ENCODE measurements at regions not wholly inside any gene's neighbourhood (a gene's known extent, or its start where the extent isn't known, plus 50 kb on each side); places are given as distances from the start of the nearest gene placed in this dataset.

DNA sequence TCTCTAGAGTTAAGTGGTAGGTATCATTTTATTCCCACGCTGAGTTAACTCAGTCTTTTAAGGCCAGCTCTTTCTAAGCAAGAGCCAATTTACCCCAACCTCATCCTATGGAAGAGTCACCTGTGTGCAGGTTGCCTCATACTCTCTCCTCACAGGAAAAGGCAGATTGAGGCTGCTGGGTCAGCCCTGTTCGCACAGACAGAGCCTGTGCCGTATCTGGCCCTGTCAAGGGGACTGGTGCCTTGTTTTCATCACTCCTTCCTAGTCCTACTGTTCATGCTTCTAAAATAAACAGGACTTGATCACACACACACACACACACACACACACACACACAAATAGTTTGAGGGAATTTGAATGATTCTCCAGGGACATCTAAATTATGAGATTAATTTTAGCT is 285.0 kb downstream of the SLC6A15 start:
- WGBS, result 65% methylated on average over 3 of the region's 3 CpGs
- DNase-seq (ENCODE audit: low spot score), result no peak
- TF ChIP-seq RAD21 (IDR thresholded peaks at IDR 0.05), result no peak
- no peaks in the 10 kb centered on the region for H3K27me3 ChIP-seq (ENCODE audit: control insufficient read depth in 4 of 4, insufficient read depth in 4 of 4, low read length in 3 of 4)
- H3K4me3 ChIP-seq (ENCODE audit: low read depth in 1 of 3, low read length in 3 of 3), result no peak overlapping the region
- H3K36me3 ChIP-seq (ENCODE audit: control insufficient read depth in 4 of 4, insufficient read depth in 3 of 4, low read depth in 1 of 4, low read length in 3 of 4), result no peaks in the 10 kb centered on the region
- H3K9me3 ChIP-seq (ENCODE audit: control insufficient read depth in 4 of 4, low read length in 3 of 4), result no peaks in the 10 kb centered on the region
- H3K4me1 ChIP-seq (ENCODE audit: control insufficient read depth in 4 of 4, insufficient read depth in 4 of 4, low read length in 3 of 4), result no peaks in the 10 kb centered on the region
- H3K9ac ChIP-seq (ENCODE audit: low read depth in 1 of 2, low read length in 2 of 2), result no peak overlapping the region
- H3K27ac ChIP-seq (ENCODE audit: low read depth in 1 of 2, low read length in 2 of 2), result no peak overlapping the region

DNA sequence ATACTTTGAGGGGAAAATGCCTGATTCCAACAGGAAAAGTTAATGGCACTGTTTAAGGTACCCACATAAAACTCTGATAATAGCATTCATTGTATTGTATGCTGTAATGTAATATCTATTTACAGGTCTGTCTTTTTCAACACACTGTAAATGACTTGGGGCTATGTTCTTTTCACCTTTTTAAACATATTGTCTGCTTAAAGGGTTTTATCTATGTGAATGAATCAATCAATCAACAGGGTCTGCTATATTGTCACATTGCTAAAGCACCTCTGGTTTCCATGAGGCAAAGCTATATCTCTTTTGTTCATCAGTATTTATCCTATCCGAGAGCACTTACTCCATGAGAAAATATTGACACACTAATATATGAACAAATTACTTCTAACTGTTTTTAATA is 288.0 kb downstream of the SLC6A15 start:
- Histone ChIP-seq H3K27ac (ENCODE audit: low read depth in 1 of 2, low read length in 2 of 2) (no peak overlapping the region), H3K9me3 (ENCODE audit: control insufficient read depth in 4 of 4, low read length in 3 of 4) (no peaks in the 10 kb centered on the region), H3K4me3 (ENCODE audit: low read depth in 1 of 3, low read length in 3 of 3) (no peak overlapping the region), H3K27me3 (ENCODE audit: control insufficient read depth in 4 of 4, insufficient read depth in 4 of 4, low read length in 3 of 4) (no peaks in the 10 kb centered on the region), H3K9ac (ENCODE audit: low read depth in 1 of 2, low read length in 2 of 2) (no peak overlapping the region), H3K4me1 (ENCODE audit: control insufficient read depth in 4 of 4, insufficient read depth in 4 of 4, low read length in 3 of 4) (no peaks in the 10 kb centered on the region), H3K36me3 (ENCODE audit: control insufficient read depth in 4 of 4, insufficient read depth in 3 of 4, low read depth in 1 of 4, low read length in 3 of 4) (no peaks in the 10 kb centered on the region)
- WGBS, result 69% methylated on average over 1 of the region's 1 CpG
- TF ChIP-seq HNF4G (IDR thresholded peaks at IDR 0.05) (no peak), FOXA2 (IDR thresholded peaks at IDR 0.05) (no peak), JUND (IDR thresholded peaks at IDR 0.05) (no peak), EGR1 (IDR thresholded peaks at IDR 0.05; ENCODE audit: low read depth in 2 of 2) (no peak), RAD21 (IDR thresholded peaks at IDR 0.05) (no peak), TAF1 (conservative IDR thresholded peaks at IDR 0.05) (no peak), SP1 (IDR thresholded peaks at IDR 0.05) (no peak), HNF4A (conservative IDR thresholded peaks at IDR 0.05) (no peak), GABPA (IDR thresholded peaks at IDR 0.05 in 1 of 2, conservative IDR thresholded peaks at IDR 0.05 in 1 of 2) (no peak), YY1 (IDR thresholded peaks at IDR 0.05) (no peak), NR2F2 (IDR thresholded peaks at IDR 0.05) (no peak), RXRA (IDR thresholded peaks at IDR 0.05) (no peak), FOXA1 (IDR thresholded peaks at IDR 0.05) (no peak)
- TF ChIP-seq, protein P1, sequence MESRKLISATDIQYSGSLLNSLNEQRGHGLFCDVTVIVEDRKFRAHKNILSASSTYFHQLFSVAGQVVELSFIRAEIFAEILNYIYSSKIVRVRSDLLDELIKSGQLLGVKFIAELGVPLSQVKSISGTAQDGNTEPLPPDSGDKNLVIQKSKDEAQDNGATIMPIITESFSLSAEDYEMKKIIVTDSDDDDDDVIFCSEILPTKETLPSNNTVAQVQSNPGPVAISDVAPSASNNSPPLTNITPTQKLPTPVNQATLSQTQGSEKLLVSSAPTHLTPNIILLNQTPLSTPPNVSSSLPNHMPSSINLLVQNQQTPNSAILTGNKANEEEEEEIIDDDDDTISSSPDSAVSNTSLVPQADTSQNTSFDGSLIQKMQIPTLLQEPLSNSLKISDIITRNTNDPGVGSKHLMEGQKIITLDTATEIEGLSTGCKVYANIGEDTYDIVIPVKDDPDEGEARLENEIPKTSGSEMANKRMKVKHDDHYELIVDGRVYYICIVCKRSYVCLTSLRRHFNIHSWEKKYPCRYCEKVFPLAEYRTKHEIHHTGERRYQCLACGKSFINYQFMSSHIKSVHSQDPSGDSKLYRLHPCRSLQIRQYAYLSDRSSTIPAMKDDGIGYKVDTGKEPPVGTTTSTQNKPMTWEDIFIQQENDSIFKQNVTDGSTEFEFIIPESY (IDR thresholded peaks at IDR 0.05), result no peak
- TF ChIP-seq, protein P2, sequence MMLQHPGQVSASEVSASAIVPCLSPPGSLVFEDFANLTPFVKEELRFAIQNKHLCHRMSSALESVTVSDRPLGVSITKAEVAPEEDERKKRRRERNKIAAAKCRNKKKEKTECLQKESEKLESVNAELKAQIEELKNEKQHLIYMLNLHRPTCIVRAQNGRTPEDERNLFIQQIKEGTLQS (IDR thresholded peaks at IDR 0.05), result no peak
- TF ChIP-seq, protein P3, sequence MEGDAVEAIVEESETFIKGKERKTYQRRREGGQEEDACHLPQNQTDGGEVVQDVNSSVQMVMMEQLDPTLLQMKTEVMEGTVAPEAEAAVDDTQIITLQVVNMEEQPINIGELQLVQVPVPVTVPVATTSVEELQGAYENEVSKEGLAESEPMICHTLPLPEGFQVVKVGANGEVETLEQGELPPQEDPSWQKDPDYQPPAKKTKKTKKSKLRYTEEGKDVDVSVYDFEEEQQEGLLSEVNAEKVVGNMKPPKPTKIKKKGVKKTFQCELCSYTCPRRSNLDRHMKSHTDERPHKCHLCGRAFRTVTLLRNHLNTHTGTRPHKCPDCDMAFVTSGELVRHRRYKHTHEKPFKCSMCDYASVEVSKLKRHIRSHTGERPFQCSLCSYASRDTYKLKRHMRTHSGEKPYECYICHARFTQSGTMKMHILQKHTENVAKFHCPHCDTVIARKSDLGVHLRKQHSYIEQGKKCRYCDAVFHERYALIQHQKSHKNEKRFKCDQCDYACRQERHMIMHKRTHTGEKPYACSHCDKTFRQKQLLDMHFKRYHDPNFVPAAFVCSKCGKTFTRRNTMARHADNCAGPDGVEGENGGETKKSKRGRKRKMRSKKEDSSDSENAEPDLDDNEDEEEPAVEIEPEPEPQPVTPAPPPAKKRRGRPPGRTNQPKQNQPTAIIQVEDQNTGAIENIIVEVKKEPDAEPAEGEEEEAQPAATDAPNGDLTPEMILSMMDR (IDR thresholded peaks at IDR 0.05; ENCODE audit: low read depth, low read length, missing input control), result no peak
- TF ChIP-seq, protein P4, sequence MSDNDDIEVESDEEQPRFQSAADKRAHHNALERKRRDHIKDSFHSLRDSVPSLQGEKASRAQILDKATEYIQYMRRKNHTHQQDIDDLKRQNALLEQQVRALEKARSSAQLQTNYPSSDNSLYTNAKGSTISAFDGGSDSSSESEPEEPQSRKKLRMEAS (IDR thresholded peaks at IDR 0.05), result no peak
- TF ChIP-seq, protein P5, sequence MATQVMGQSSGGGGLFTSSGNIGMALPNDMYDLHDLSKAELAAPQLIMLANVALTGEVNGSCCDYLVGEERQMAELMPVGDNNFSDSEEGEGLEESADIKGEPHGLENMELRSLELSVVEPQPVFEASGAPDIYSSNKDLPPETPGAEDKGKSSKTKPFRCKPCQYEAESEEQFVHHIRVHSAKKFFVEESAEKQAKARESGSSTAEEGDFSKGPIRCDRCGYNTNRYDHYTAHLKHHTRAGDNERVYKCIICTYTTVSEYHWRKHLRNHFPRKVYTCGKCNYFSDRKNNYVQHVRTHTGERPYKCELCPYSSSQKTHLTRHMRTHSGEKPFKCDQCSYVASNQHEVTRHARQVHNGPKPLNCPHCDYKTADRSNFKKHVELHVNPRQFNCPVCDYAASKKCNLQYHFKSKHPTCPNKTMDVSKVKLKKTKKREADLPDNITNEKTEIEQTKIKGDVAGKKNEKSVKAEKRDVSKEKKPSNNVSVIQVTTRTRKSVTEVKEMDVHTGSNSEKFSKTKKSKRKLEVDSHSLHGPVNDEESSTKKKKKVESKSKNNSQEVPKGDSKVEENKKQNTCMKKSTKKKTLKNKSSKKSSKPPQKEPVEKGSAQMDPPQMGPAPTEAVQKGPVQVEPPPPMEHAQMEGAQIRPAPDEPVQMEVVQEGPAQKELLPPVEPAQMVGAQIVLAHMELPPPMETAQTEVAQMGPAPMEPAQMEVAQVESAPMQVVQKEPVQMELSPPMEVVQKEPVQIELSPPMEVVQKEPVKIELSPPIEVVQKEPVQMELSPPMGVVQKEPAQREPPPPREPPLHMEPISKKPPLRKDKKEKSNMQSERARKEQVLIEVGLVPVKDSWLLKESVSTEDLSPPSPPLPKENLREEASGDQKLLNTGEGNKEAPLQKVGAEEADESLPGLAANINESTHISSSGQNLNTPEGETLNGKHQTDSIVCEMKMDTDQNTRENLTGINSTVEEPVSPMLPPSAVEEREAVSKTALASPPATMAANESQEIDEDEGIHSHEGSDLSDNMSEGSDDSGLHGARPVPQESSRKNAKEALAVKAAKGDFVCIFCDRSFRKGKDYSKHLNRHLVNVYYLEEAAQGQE (IDR thresholded peaks at IDR 0.05), result no peak
- no peak for DNase-seq (ENCODE audit: low spot score)
